ENCODE measurements at regions not wholly inside any gene's neighbourhood (a gene's known extent, or its start where the extent isn't known, plus 50 kb on each side); places are given as distances from the start of the nearest gene placed in this dataset.

GRCh38 chr3:59388555-59389270, 338.9 kb upstream of the CFAP20DC start:
- TF ChIP-seq CTCF (conservative IDR thresholded peaks at IDR 0.05; ENCODE audit: low read depth, low read length) = no peak
- TF ChIP-seq EZH2 (IDR thresholded peaks at IDR 0.05; ENCODE audit: borderline replicate concordance, low read depth, low read length, poor library complexity, severe bottlenecking) = no peak
